ENCODE measurements at regions not wholly inside any gene's neighbourhood (a gene's known extent, or its start where the extent isn't known, plus 50 kb on each side); places are given as distances from the start of the nearest gene placed in this dataset.

- no peak for DNase-seq (ENCODE audit: low read depth)
Measured at GRCh38 chr3:25099666-25100065, 328.4 kb upstream of the RARB start.

GRCh38 chr3:25103391-25103790 lies 324.7 kb upstream of the RARB start:
- no peak for DNase-seq (ENCODE audit: low read depth)

- no peak for DNase-seq (ENCODE audit: low read depth)
Measured at GRCh38 chr3:25107918-25108617, 320.0 kb upstream of the RARB start.

GRCh38 chr3:25110642-25111041 lies 317.4 kb upstream of the RARB start:
- no peak for DNase-seq (ENCODE audit: low read depth)

- DNase-seq (ENCODE audit: low read depth) = no peak
Measured at GRCh38 chr3:25113891-25114290, 314.2 kb upstream of the RARB start.

- DNase-seq (ENCODE audit: low read depth) = no peak
Measured at GRCh38 chr3:25114532-25114931, 313.5 kb upstream of the RARB start.

- no peak for DNase-seq (ENCODE audit: low read depth)
Measured at GRCh38 chr3:25117005-25117593, 311.0 kb upstream of the RARB start.

- DNase-seq (ENCODE audit: low read depth) = no peak
Measured at GRCh38 chr3:25119682-25120081, 308.4 kb upstream of the RARB start.

- no peak for DNase-seq (ENCODE audit: low read depth)
Measured at GRCh38 chr3:25120665-25121064, 307.4 kb upstream of the RARB start.

GRCh38 chr3:25125201-25125600 lies 302.9 kb upstream of the RARB start:
- no peak for DNase-seq (ENCODE audit: low read depth)

- no peak for DNase-seq (ENCODE audit: low read depth)
Measured at GRCh38 chr3:25128735-25129134, 299.3 kb upstream of the RARB start.

GRCh38 chr3:25130724-25131520 lies 297.1 kb upstream of the RARB start:
- no peak for DNase-seq (ENCODE audit: low read depth)

- no peak for DNase-seq (ENCODE audit: low read depth)
Measured at GRCh38 chr3:25133588-25133987, 294.5 kb upstream of the RARB start.

GRCh38 chr3:25137606-25138005 lies 290.5 kb upstream of the RARB start:
- no peak for DNase-seq (ENCODE audit: low read depth)

GRCh38 chr3:25139267-25139666 lies 288.8 kb upstream of the RARB start:
- no peak for DNase-seq (ENCODE audit: low read depth)

- no peak for DNase-seq (ENCODE audit: low read depth)
Measured at GRCh38 chr3:25142609-25143355, 285.3 kb upstream of the RARB start.

- no peak for DNase-seq (ENCODE audit: low read depth)
Measured at GRCh38 chr3:25143356-25144025, 284.6 kb upstream of the RARB start.

GRCh38 chr3:25144430-25144829 lies 283.6 kb upstream of the RARB start:
- no peak for DNase-seq (ENCODE audit: low read depth)

GRCh38 chr3:25145176-25145575 lies 282.9 kb upstream of the RARB start:
- no peak for DNase-seq (ENCODE audit: low read depth)

- no peak for DNase-seq (ENCODE audit: low read depth)
Measured at GRCh38 chr3:25150199-25150598, 277.9 kb upstream of the RARB start.

GRCh38 chr3:25151281-25151902 lies 276.7 kb upstream of the RARB start:
- DNase-seq (ENCODE audit: low read depth) = no peak

GRCh38 chr3:25151903-25152295 lies 276.2 kb upstream of the RARB start:
- DNase-seq (ENCODE audit: low read depth) = no peak

All from stimulated activated CD8-positive, alpha-beta memory T cell treated with anti-CD3 and anti-CD28 coated beads, Interleukin-12 subunit alpha, Interleukin-12 subunit beta, amount 100 ng/mL, for 1 hour (primary cell).